Right atrium auricular region (tissue), 2 donors: ENCODE measurements at regions not wholly inside any gene's neighbourhood (a gene's known extent, or its start where the extent isn't known, plus 50 kb on each side); places are given as distances from the start of the nearest gene placed in this dataset.

Experiments
- DNase-seq: peaks from one replicate; pipeline ENCODE4 v3.0.0-alpha.2; 2019; ENCODE audit warnings: low spot score
- H3K27ac ChIP-seq, 2 donors: fragments of 200-600 bp; sonication (generic); 1 replicate in 1 of 2; 2 replicates in 1 of 2; pipeline ENCODE4 v1.5.1; 2016 to 2019
- H3K27me3 ChIP-seq, 2 donors: fragments of 200-600 bp; sonication (generic); one replicate each; pipeline versions ENCODE4 v1.5.1 to v1.6.0; 2017 to 2019
- H3K36me3 ChIP-seq: fragments of 200-600 bp; sonication (generic); one replicate; pipeline ENCODE4 v1.5.1; 2016
- H3K4me1 ChIP-seq, 2 donors: fragments of 200-600 bp; sonication (generic); one replicate each; pipeline versions ENCODE4 v1.5.1 to v1.6.0; 2017 to 2019
- H3K4me3 ChIP-seq, 2 donors: fragments of 200-600 bp; sonication (generic); 1 replicate in 1 of 2; 2 replicates in 1 of 2; pipeline ENCODE4 v1.5.1; 2017 to 2019; ENCODE audit warnings: mild to moderate bottlenecking in 1 of 2, moderate library complexity in 1 of 2
- H3K9me3 ChIP-seq, 2 donors: fragments of 200-600 bp; sonication (generic); one replicate each; pipeline ENCODE4 v1.5.1; 2019
- TF ChIP-seq, protein P1 (sequence below), 2 donors: fragments of 200-600 bp; sonication (generic); IDR thresholded peaks; one replicate each; pipeline ENCODE4 v1.5.1; 2019; ENCODE audit warnings: antibody characterized with exemption in 2 of 2

DNA sequence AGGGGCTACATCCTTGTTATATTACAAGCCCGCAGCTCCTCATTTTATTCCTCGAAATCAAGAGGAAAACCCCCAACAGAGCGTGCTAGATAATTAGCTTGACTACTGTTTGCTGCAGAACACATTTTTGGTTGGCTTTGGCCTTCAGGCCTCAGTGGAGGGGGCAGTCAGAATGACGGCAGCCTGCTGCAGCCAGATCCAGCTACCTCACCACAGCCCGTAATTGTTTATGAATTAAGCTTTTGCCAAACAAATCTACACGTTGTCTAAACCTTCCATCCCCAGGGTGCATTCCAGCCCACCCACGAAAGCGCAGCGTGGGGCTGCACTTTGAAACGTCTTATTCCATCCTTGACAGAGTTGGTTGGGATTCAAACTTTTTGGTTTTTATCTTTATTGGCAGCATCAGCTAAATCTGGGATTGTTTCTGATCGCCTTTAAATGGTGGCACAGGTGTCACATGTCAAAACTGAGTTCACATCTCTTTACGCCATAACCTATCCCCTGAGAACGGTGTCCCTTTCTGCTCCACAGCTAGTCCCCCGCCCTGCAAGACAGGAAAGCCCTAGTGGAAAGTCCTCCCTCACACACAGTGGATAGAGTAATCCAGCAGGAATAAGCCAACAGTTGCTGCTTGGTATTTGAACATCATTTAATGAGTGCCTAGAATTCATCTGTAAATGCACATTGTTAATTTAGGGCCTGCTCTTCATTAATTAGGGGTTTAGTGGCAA lies 195.5 kb downstream of the LMO4 start:
- no peak overlapping the region for H3K4me3 ChIP-seq
- no peaks in the 10 kb centered on the region for H3K36me3 ChIP-seq
- TF ChIP-seq, protein P1, sequence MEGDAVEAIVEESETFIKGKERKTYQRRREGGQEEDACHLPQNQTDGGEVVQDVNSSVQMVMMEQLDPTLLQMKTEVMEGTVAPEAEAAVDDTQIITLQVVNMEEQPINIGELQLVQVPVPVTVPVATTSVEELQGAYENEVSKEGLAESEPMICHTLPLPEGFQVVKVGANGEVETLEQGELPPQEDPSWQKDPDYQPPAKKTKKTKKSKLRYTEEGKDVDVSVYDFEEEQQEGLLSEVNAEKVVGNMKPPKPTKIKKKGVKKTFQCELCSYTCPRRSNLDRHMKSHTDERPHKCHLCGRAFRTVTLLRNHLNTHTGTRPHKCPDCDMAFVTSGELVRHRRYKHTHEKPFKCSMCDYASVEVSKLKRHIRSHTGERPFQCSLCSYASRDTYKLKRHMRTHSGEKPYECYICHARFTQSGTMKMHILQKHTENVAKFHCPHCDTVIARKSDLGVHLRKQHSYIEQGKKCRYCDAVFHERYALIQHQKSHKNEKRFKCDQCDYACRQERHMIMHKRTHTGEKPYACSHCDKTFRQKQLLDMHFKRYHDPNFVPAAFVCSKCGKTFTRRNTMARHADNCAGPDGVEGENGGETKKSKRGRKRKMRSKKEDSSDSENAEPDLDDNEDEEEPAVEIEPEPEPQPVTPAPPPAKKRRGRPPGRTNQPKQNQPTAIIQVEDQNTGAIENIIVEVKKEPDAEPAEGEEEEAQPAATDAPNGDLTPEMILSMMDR (IDR thresholded peaks at IDR 0.05) = no peak
- H3K9me3 ChIP-seq = no peaks in the 10 kb centered on the region
- H3K27ac ChIP-seq = peak overlapping the region; percentile 12 to 20
- no peak for DNase-seq
- no peaks in the 10 kb centered on the region for H3K27me3 ChIP-seq
- peaks cover 0 to 16% of the 10 kb centered on the region in 2 donors for H3K4me1 ChIP-seq

DNA sequence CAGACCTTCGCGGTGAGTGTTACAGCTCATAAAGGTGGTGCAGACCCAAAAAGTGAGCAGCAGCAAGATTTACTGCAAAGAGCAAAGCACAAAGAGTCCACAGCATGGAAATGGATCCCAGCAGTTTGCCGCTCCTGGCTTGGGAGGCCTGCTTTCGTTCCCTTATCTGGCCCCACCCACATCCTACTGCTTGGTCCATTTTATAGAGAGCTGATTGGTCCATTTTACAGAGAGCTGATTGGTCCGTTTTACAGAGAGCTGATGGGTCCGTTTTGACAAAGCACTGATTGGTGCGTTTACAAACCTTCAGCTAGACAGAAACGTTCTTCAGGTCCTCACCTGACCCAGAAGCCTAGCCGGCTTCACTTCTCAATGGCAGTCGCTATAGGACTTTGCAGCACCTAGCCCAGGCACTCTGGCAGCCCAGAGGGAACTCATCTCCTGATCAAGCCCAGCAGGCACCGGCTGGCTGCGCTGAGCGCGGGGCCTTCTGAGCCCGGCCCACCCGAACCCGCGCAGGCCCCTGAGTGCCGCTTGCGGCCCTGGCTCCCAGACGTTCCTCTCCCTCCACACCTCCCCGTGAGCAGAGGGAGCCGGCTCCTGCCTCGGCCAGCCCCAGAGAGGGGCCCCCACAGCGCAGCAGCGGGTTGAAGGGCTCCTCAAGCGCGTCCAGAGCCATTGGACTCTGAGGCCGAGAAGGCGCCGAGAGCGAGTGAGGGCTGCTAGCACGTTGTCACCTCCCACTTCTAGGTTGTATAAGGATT lies 200.3 kb downstream of the LMO4 start:
- TF ChIP-seq, protein P1 (IDR thresholded peaks at IDR 0.05) = no peak
- Histone ChIP-seq H3K4me3 (no peak overlapping the region), H3K9me3 (peaks cover 0 to 4% of the 10 kb centered on the region in 2 donors), H3K4me1 (peaks cover 0 to 8% of the 10 kb centered on the region in 2 donors), H3K36me3 (no peaks in the 10 kb centered on the region), H3K27me3 (no peaks in the 10 kb centered on the region), H3K27ac (no peak overlapping the region)
- no peak for DNase-seq

DNA sequence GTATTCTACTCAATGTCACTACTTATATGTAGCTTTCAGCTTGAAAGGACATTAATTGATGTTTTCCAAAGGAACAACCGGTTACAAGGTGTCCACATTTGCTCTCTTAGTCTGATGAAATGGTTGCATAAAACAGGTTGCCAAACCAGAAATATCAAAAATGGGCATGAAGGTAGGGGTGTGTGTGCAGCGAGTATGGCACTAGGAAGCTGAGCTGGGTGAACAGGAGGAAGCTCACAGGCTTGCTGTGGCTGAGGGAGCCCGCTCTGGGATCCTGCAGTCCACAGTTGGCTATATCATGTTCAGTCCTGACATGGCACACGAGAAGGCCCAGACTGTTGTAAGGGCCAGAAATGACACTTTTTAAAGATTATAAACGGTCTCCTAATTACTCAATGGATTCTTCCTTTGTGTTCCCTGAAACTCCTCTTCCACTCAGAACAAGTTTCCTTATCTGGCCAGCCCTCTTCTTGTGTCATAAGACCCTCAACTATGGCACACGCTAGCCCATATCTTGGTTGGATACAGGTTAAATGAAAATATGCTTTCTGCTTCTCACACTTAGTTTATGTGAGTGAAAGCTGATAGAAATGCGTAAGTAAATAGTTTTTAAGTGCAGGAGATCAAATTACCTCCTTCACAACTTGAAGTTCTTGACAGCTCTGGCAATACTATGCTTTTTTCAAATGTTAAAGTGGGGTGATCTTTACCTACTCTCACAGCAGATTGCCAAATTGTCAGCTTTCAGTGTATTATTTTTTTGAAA lies 201.5 kb downstream of the LMO4 start:
- TF ChIP-seq, protein P1 (IDR thresholded peaks at IDR 0.05) = no peak
- Histone ChIP-seq H3K4me3 (no peak overlapping the region), H3K36me3 (no peaks in the 10 kb centered on the region), H3K27ac (no peak overlapping the region), H3K4me1 (no peaks in the 10 kb centered on the region), H3K9me3 (peaks cover 0 to 9% of the 10 kb centered on the region in 2 donors), H3K27me3 (no peaks in the 10 kb centered on the region)
- DNase-seq = no peak

DNA sequence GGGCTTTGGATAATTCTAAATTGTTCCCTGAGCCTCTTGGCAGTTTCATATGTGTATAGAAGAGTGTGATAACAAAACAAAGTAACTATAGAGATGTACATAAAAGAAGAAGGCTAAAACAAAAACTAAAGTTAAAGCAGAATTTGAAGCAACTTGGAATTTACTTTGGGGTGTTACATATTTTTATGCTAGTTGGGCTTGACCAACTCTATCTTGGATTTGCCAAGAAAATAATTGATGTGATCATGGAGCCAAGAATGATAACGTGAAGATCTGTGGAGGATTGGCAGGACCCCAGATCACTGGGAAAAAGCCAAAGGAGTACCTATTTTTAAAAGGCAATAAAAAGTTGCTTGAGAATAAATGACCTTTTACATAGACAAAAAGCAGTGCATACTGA lies 206.9 kb downstream of the LMO4 start:
- no peak for DNase-seq

DNA sequence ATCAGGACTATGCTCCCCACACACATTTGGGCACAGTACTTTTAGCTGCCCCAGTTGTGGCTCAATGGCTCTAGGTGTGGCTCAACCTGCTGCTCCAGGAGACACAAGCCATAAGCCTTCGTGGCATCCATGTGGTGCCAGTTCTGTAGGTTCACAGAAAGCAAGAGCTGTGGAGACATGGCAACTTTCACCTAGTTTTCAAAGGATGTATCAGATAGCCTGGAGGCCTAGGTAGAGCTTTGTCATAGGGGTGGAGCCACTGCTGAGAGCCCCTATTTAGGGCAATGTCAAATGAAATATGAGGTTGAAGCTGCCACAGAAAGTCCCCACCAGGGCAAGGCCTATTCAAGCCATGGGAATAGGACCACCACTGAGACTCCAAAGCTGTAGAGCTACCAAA lies 210.5 kb downstream of the LMO4 start:
- DNase-seq = no peak
- Histone ChIP-seq H3K27me3 (no peaks in the 10 kb centered on the region), H3K9me3 (peaks cover 0 to 31% of the 10 kb centered on the region in 2 donors), H3K4me1 (no peaks in the 10 kb centered on the region), H3K36me3 (no peaks in the 10 kb centered on the region), H3K27ac (no peak overlapping the region), H3K4me3 (no peak overlapping the region)
- TF ChIP-seq, protein P1 (IDR thresholded peaks at IDR 0.05) = no peak

More for the DNA sequence above, 206.9 kb downstream of the LMO4 start:
- no peak overlapping the region for H3K4me3 ChIP-seq
- H3K36me3 ChIP-seq = no peaks in the 10 kb centered on the region
- TF ChIP-seq, protein P1 (IDR thresholded peaks at IDR 0.05) = no peak
- H3K4me1 ChIP-seq = no peaks in the 10 kb centered on the region
- peaks cover 0 to 9% of the 10 kb centered on the region in 2 donors for H3K9me3 ChIP-seq
- H3K27ac ChIP-seq = peak overlapping the region in 1 of 2 donors; percentile 15
- H3K27me3 ChIP-seq = no peaks in the 10 kb centered on the region
